EH (cell line): ENCODE measurements at regions not wholly inside any gene's neighbourhood (a gene's known extent, or its start where the extent isn't known, plus 50 kb on each side); places are given as distances from the start of the nearest gene placed in this dataset.
"Not testable (repeated sequence)": the region's sequence is repeated elsewhere in the genome, so short reads cannot be mapped to it uniquely, and the experiment has no call there.

ENCODE experiments used
- DNase-seq: peaks from one replicate; pipeline ENCODE4 v3.0.0-alpha.2; 2015; ENCODE audit warnings: low read depth

- no peak for DNase-seq
Measured at GRCh38 chr16:7962091-7962879, 628.0 kb downstream of the TMEM114 start.

GRCh38 chr16:7957151-7957550, 624.5 kb downstream of the RBFOX1 start:
- DNase-seq = no peak

GRCh38 chr16:7953360-7953759, 620.7 kb downstream of the RBFOX1 start:
- DNase-seq = no peak

GRCh38 chr16:7946142-7946541, 613.5 kb downstream of the RBFOX1 start:
- DNase-seq = no peak

GRCh38 chr16:7938175-7938574, 605.5 kb downstream of the RBFOX1 start:
- DNase-seq = no peak

- DNase-seq = no peak
Measured at GRCh38 chr16:7921345-7921744, 588.7 kb downstream of the RBFOX1 start.

GRCh38 chr16:7919782-7920181, 587.1 kb downstream of the RBFOX1 start:
- no peak for DNase-seq

- DNase-seq = no peak
Measured at GRCh38 chr16:7914748-7915147, 582.1 kb downstream of the RBFOX1 start.

- no peak for DNase-seq
Measured at GRCh38 chr16:7912132-7912531, 579.5 kb downstream of the RBFOX1 start.

GRCh38 chr16:7910116-7910515, 577.5 kb downstream of the RBFOX1 start:
- DNase-seq = no peak

GRCh38 chr16:7888411-7888810, 555.8 kb downstream of the RBFOX1 start:
- DNase-seq = no peak

- DNase-seq = no peak
Measured at GRCh38 chr16:7887316-7887715, 554.7 kb downstream of the RBFOX1 start.

GRCh38 chr16:7871979-7872378, 539.3 kb downstream of the RBFOX1 start:
- DNase-seq = no peak

GRCh38 chr16:7871371-7871770, 538.7 kb downstream of the RBFOX1 start:
- no peak for DNase-seq

GRCh38 chr16:7867831-7868230, 535.2 kb downstream of the RBFOX1 start:
- DNase-seq = no peak

- DNase-seq = no peak
Measured at GRCh38 chr16:7866144-7866543, 533.5 kb downstream of the RBFOX1 start.

- not testable (repeated sequence) for DNase-seq
Measured at GRCh38 chr16:7865393-7865792, 532.7 kb downstream of the RBFOX1 start.

GRCh38 chr16:7861891-7862582, 529.4 kb downstream of the RBFOX1 start:
- no peak for DNase-seq

GRCh38 chr16:7853197-7853596, 520.6 kb downstream of the RBFOX1 start:
- DNase-seq = no peak

- DNase-seq = no peak
Measured at GRCh38 chr16:7849841-7850240, 517.2 kb downstream of the RBFOX1 start.

GRCh38 chr16:7843261-7843660, 510.6 kb downstream of the RBFOX1 start:
- no peak for DNase-seq

- DNase-seq = no peak
Measured at GRCh38 chr16:7839568-7839967, 506.9 kb downstream of the RBFOX1 start.

GRCh38 chr16:7834771-7835431, 502.3 kb downstream of the RBFOX1 start:
- DNase-seq = no peak
